Tibial nerve (tissue), 4 donors: ENCODE measurements at regions not wholly inside any gene's neighbourhood (a gene's known extent, or its start where the extent isn't known, plus 50 kb on each side); places are given as distances from the start of the nearest gene placed in this dataset.

ENCODE experiments used
- DNase-seq, 2 donors: peaks; one replicate each; pipeline ENCODE4 v3.0.0-alpha.2; 2019; ENCODE audit warnings: low spot score in 2 of 2
- H3K27ac ChIP-seq, 4 donors: fragments of 200-600 bp; sonication (generic) in 3 of 4; one replicate each; pipeline ENCODE4 v1.5.1; 2017 to 2019; ENCODE audit warnings: mild to moderate bottlenecking in 1 of 4
- H3K27me3 ChIP-seq, 2 donors: fragments of 200-600 bp; sonication (generic) in 1 of 2; one replicate each; pipeline versions ENCODE4 v1.5.1 to v1.6.0; 2017 to 2019
- H3K36me3 ChIP-seq, 3 donors: fragments of 200-600 bp; sonication (generic); one replicate each; pipeline ENCODE4 v1.5.1; 2018 to 2019
- H3K4me1 ChIP-seq, 4 donors: fragments of 200-600 bp; sonication (generic) in 3 of 4; one replicate each; pipeline ENCODE4 v1.5.1; 2017 to 2019
- H3K4me3 ChIP-seq, 4 donors: fragments of 200-600 bp; sonication (generic) in 3 of 4; one replicate each; pipeline ENCODE4 v1.5.1; 2017 to 2019; ENCODE audit warnings: mild to moderate bottlenecking in 1 of 4, moderate library complexity in 1 of 4
- H3K9me3 ChIP-seq, 4 donors: fragments of 200-600 bp; sonication (generic) in 3 of 4; one replicate each; pipeline ENCODE4 v1.5.1; 2017 to 2019
- CTCF ChIP-seq, 5 experiments: fragments of 200-600 bp in 3 of 5; fragments of 450-650 bp in 2 of 5; sonication (generic) in 3 of 5; IDR thresholded peaks; one replicate each; pipeline ENCODE4 v1.5.1; 2016 to 2019; ENCODE audit warnings: antibody characterized with exemption in 5 of 5, mild to moderate bottlenecking in 3 of 5, moderate library complexity in 2 of 5
- EP300 ChIP-seq, 2 donors: sonication (generic); formaldehyde crosslinking; IDR thresholded peaks; one replicate each; pipeline ENCODE4 v1.6.1; 2017; ENCODE audit warnings: antibody characterized with exemption in 2 of 2, mild to moderate bottlenecking in 1 of 2
- POLR2A ChIP-seq, 2 donors: fragments of 450-650 bp; IDR thresholded peaks; one replicate each; pipeline ENCODE4 v1.6.1; 2017; ENCODE audit warnings: antibody characterized with exemption in 2 of 2, mild to moderate bottlenecking in 2 of 2, moderate library complexity in 2 of 2
- WGBS, 2 donors: methylation state at CpG; one replicate each; pipeline ENCODE4 v1.1.5; 2018; 5-methylcytosine and 5-hydroxymethylcytosine counted together

- Histone ChIP-seq H3K27me3 (no peaks in the 10 kb centered on the region), H3K9me3 (no peaks in the 10 kb centered on the region), H3K4me3 (no peak overlapping the region), H3K27ac (no peak overlapping the region), H3K36me3 (no peaks in the 10 kb centered on the region), H3K4me1 (no peaks in the 10 kb centered on the region)
- TF ChIP-seq POLR2A (IDR thresholded peaks at IDR 0.05) (no peak), EP300 (IDR thresholded peaks at IDR 0.05) (no peak), CTCF (IDR thresholded peaks at IDR 0.05) (no peak)
- WGBS, 2 donors, result 82 to 85% methylated on average over 4 of the region's 4 CpGs
- DNase-seq, result no peak
Observed at GRCh38 chr5:98594098-98594497, 179.4 kb upstream of the RGMB start.

GRCh38 chr5:98599016-98599415 lies 174.4 kb upstream of the RGMB start:
- 95 to 97% methylated on average over 1 of the region's 1 CpG for WGBS, 2 donors
- DNase-seq, result no peak
- TF ChIP-seq CTCF (IDR thresholded peaks at IDR 0.05), result no peak
- no peak for TF ChIP-seq POLR2A (IDR thresholded peaks at IDR 0.05)
- no peak for TF ChIP-seq EP300 (IDR thresholded peaks at IDR 0.05)

GRCh38 chr5:98602534-98603112 lies 170.8 kb upstream of the RGMB start:
- no peak overlapping the region for H3K4me3 ChIP-seq
- no peak for TF ChIP-seq EP300 (IDR thresholded peaks at IDR 0.05)
- TF ChIP-seq POLR2A (IDR thresholded peaks at IDR 0.05), result no peak
- no peak for TF ChIP-seq CTCF (IDR thresholded peaks at IDR 0.05)
- H3K4me1 ChIP-seq, result peaks cover 0 to 9% (median 2%) of the 10 kb centered on the region in 4 donors
- no peaks in the 10 kb centered on the region for H3K27me3 ChIP-seq
- H3K36me3 ChIP-seq, result no peaks in the 10 kb centered on the region
- H3K9me3 ChIP-seq, result no peaks in the 10 kb centered on the region
- H3K27ac ChIP-seq, result no peak overlapping the region
- DNase-seq, result no peak

More at GRCh38 chr5:98599016-98599415, 174.4 kb upstream of the RGMB start:
- Histone ChIP-seq H3K9me3 (no peaks in the 10 kb centered on the region), H3K4me3 (no peak overlapping the region), H3K36me3 (no peaks in the 10 kb centered on the region), H3K4me1 (peaks cover 0 to under 1% (median 0%) of the 10 kb centered on the region in 4 donors), H3K27ac (no peak overlapping the region), H3K27me3 (no peaks in the 10 kb centered on the region)

- 34 to 60% methylated on average over 2 of the region's 2 CpGs for WGBS, 2 donors
- no peak for DNase-seq
- no peaks in the 10 kb centered on the region for H3K27me3 ChIP-seq
- no peak for TF ChIP-seq EP300 (IDR thresholded peaks at IDR 0.05)
- no peak for TF ChIP-seq CTCF (IDR thresholded peaks at IDR 0.05)
- TF ChIP-seq POLR2A (IDR thresholded peaks at IDR 0.05), result no peak
- H3K27ac ChIP-seq, result no peak overlapping the region
- no peak overlapping the region for H3K4me3 ChIP-seq
- H3K36me3 ChIP-seq, result no peaks in the 10 kb centered on the region
- H3K9me3 ChIP-seq, result no peaks in the 10 kb centered on the region
- peaks cover 0 to 9% (median 2%) of the 10 kb centered on the region in 4 donors for H3K4me1 ChIP-seq
Observed at GRCh38 chr5:98603456-98603855, 170.0 kb upstream of the RGMB start.

GRCh38 chr5:98604301-98604700 lies 169.2 kb upstream of the RGMB start:
- no peaks in the 10 kb centered on the region for H3K36me3 ChIP-seq
- no peaks in the 10 kb centered on the region for H3K27me3 ChIP-seq
- WGBS, 2 donors, result 18 to 33% methylated on average over 1 of the region's 1 CpG
- peak overlapping the region in 1 of 4 donors; percentile 11 for H3K27ac ChIP-seq
- H3K4me3 ChIP-seq, result no peak overlapping the region
- H3K9me3 ChIP-seq, result no peaks in the 10 kb centered on the region
- H3K4me1 ChIP-seq, result peaks cover 0 to 9% (median 2%) of the 10 kb centered on the region in 4 donors
- TF ChIP-seq CTCF (IDR thresholded peaks at IDR 0.05) (no peak), POLR2A (IDR thresholded peaks at IDR 0.05) (no peak), EP300 (IDR thresholded peaks at IDR 0.05) (no peak)
- no peak for DNase-seq
